Caki2 (cell line): ENCODE measurements at regions not wholly inside any gene's neighbourhood (a gene's known extent, or its start where the extent isn't known, plus 50 kb on each side); places are given as distances from the start of the nearest gene placed in this dataset.

ENCODE experiments used
- DNase-seq: peaks from one replicate; pipeline ENCODE4 v3.0.0-alpha.2; 2015; ENCODE audit warnings: low read depth
- in situ Hi-C: cut with HindIII; loops from 2 replicates; pipeline ENCODE4 v1.10.0; 2016; ENCODE audit warnings: low sequenced_read_pairs, low pct_unique_long_range_greater_than_20kb, mixed read lengths

DNA sequence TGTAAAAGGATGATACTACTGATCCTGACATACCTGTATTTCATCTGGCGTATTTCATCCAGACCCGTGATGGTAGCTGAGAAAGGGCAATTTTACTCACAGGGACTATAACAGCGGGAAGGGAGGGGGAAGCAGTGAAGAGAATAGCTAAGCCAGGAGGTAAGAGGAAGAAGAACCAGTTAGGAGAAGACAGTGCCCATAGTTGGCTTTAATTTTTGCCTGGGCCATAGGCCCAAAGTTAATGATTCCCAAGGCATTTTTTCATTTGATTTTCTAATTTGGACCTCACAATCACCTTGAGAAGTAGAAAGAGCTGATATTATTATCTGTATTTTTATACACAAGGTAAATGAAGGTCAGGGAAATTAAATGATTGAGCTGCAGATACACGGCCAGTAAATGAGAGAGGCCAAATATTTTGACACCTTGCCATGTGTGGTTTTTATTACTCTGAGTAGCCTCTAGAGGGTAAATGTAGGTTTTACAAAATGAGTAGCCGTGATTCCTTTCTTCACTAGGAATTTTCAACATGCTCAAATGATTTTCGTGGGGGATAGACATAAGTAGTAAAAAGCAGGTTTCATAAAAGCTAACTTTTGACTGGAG lies 382.2 kb downstream of the FUT8 start:
- in situ Hi-C loops = no loop called here
- DNase-seq = no peak

DNA sequence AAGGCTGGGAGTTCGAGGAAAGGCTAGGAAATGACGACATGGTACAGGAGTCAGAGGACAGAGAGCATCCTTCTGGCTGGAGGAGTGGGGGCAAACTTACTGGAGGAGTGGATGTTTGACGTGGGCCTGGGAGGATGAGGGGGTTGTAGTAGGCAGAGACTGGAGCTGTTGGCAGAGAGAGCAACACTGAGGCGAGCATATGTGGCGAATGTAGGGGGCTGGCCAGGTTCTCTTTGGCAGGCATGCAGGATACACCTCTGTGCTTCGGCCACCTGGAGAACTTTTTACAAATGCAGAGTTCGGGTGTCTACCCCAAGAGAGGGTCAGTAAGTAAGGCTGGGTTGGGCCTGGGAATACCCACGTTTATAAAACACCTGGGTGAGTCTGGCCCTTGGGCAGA lies 385.7 kb downstream of the FUT8 start:
- in situ Hi-C loops = no loop called here
- DNase-seq = no peak

DNA sequence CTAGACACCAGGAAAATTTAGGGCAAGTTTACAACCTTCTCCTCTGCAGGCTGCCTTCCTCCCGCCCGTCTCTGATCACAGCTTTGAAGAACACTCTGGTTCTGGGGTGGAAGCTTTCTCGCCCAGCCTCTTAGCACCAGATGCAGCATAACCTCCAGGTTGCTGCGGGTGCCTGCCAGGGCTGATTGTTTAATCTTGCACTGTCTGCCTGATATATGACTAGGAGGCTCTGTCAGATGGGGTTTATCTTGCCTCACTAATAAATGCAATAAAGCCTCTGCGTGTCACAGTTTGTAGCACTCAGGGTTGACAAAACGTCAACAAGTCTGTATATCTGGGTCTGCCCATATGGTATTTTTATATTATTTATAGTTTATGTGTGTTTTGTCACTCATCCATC lies 388.2 kb downstream of the FUT8 start:
- in situ Hi-C loops = no loop called here

DNA sequence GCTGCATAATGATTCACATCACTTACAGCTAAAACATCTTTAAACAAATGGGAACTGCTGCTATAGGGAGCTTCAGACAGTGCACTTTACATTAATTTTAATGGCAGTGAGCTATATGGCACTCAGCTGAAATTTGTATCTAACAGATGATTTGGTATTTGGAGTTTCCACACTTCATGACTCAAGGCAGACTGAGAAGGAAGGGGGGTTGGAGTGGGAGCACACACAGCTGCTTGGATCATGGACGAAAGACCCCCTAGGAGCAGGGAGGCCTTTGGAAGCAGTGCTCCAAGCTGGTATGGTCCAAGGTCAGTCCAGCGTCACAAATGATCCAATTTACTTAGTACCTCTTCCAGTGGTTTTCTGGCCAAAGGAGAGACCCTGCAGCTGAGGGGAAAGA lies 389.7 kb downstream of the FUT8 start:
- no peak for DNase-seq
- in situ Hi-C loops = no loop called here

More for the DNA sequence above, 388.2 kb downstream of the FUT8 start:
- DNase-seq = no peak

DNA sequence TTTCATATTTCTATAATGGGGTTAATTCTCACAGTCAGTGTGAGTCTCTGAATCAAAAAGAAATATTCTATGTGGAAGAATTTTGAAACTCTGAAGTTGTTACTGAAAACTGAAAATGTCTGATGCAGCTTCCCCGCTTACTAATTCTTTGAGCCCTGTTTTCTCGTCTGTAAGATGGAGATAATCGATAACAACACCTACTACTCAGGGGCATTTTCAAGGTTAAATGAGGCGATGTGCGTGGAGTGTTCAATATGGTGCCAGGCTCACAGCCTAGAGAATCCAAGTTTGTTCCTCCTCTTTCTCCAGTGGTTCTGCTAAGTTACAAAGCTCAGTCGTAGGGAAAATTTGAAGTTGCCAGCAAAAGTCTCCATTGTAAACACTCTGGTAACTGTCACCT lies 391.4 kb downstream of the FUT8 start:
- DNase-seq = no peak
- in situ Hi-C loops = no loop called here

DNA sequence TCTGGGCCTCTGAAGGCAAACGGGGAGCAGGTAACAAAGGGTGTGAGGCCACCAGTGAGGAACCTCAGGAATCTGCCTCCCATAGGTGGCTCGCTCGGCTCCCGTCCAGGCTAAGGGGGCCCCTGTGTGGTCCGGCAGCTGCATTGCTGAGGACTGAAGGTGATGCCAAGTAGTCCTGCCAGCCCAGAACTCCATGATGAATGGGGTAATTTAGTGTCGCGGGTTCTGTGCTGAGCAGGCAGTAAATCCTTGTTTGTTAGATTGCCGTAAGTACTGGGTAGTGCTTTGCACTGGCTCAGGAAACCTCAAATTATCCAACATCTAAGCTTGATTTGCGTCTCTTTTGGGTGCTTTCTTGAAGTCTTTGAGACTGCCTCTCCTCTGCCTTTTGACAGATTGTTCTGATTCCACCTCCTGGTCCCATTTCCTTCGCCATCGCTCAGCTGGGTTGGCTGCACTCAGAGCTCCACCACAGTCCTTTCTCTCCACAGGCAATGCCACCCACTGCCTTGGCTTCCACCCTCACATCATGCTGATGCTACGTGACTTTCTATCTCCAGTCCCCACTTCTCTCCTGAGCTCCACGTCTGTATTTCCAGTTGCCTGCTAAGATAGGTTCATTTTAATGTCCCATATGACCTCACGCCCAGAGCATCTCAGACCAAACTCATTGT lies 392.0 kb downstream of the FUT8 start:
- no peak for DNase-seq
- in situ Hi-C loops = no loop called here

DNA sequence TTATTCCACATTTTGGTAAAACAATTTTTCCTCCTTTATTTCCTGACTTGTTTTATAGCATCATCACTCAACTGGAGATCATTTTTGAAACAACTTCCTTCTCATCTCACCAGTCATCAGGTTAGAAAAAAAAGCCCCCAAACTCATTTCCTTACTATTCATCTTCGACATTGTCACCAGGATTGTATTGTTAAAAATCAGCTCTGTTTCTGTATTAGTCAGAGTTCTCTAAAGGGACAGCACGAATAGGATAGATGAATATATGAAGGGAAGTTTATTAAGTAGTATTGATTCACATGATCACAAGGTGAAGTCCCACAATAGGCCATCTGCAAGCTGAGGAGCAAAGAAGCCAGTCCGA lies 392.6 kb downstream of the FUT8 start:
- no peak for DNase-seq
- in situ Hi-C loops = no loop called here

DNA sequence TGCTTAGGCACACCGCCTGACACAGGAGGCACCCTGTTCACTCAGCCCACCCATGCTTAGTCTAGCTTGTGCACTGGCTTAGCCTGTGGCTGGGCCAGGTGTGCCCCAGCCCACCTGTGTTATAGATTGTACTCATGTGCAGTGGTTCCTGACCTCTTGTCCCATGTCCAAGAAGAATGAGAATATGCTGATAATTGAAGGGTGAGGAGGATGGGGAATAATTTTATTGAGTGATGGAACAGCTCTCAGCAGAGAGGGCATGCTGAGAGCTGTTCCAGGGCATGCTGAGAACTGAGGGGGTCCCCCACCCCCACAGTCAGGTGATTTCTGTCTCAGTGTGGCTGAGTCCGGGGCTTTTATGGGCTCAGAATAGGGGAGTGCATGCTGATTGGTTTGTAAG lies 395.9 kb downstream of the FUT8 start:
- in situ Hi-C loops = no loop called here
- DNase-seq = no peak

DNA sequence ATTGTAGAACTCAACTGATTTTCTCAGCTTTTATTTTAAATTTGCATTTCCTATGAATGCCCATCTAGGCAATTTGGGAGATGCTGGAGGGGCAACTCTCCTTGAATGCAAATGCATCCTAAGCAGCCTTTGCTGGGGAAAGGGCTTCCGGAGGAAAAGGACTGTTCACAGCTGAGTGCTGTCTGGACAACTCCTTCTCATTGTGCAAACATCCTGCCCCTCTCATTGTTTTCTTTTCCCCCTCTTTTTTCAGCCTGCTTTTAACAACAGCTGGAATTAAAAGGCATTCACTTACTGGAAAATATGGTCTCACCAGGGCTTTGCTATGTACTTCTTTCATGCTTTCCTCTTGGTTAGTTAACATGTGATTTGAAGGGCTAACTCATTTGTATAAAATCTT lies 397.8 kb downstream of the FUT8 start:
- in situ Hi-C loops = no loop called here
- DNase-seq = no peak

DNA sequence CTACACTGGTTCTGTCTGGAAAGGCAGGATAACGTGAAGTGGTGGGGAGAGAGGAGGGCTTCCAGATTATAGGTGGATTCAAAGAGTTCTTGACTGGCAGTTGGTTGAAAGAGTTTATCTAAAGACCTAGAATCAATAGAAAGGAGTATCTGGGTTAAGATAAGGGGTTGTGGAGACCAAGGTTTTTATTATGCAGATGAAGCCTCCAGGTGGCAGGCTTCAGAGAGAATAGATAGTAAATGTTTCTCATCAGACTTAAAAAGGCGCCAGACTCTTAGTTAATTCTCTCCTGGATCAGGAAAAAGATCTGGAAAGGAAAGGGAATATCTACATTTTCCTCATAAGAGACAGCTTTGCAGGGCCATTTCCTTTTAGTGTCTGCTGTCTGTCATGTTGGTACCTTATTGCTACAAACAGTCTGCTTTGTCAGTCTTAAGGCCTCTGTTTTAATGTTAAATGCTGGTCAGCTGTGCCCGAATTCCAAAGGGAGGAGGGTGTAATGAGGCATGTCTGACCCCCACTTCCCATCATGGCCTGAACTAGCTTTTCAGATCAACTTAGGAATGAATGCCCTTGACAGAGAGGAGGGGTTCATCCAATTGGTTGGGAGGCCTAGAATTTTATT lies 401.3 kb downstream of the FUT8 start:
- no peak for DNase-seq
- in situ Hi-C loops = no loop called here

DNA sequence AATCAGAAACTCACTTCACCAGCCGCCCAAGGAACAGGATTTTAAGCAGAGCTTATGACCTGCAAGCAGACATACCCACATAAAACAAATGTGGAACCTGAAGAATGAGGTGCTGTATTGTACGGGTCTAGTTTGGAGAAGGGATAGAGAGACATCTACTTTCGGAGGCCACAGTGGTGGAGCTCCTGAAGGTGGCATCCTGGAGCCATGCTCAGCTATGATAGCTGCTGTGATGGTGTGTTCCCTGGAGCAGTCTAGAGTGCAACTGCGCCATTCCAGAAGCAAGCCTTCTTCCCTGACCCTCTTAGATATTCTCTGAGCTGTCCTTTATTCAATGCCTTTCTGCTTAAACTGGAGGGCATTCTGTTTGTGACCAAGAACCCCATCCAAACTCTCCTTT lies 402.6 kb downstream of the FUT8 start:
- in situ Hi-C loops = no loop called here
- no peak for DNase-seq

DNA sequence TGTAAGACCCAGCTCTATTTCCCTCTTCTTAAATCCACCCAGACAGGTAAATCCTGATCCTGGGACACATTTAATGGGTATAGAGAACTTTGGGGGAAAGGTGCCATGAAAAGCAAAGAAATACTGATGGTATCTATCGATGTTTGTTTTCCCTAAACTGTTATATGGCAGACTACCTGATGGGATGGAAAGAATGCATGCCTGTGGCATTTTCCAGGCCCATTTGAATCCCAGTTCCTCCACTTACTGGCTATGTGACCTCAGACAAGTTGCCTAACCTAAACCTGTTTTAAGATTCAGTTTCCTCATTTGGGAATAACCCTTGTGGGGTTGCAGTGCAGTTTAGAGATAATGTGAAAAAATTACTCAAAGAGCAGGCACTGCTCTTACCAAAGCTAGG lies 404.5 kb downstream of the FUT8 start:
- no peak for DNase-seq
- in situ Hi-C loops = no loop called here

DNA sequence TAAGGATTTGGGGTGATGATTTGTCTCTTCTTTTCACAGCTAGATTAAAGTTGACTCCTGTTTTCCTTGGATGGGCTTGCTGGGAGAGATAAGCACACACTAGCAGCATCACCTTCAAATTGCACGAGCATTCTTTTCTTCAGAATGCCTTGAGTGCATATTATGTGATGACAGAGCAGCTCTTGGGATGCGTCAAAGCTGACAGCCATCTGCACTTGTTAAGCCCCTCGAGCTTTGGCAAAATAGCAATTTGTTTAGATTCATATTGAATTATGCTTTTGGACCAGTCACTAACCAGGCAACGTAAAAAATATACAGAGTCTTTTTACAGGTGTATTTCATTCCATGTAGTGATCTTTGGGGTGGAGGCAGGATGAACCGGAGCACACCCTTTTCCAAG lies 407.0 kb downstream of the FUT8 start:
- in situ Hi-C loops = no loop called here
- no peak for DNase-seq

DNA sequence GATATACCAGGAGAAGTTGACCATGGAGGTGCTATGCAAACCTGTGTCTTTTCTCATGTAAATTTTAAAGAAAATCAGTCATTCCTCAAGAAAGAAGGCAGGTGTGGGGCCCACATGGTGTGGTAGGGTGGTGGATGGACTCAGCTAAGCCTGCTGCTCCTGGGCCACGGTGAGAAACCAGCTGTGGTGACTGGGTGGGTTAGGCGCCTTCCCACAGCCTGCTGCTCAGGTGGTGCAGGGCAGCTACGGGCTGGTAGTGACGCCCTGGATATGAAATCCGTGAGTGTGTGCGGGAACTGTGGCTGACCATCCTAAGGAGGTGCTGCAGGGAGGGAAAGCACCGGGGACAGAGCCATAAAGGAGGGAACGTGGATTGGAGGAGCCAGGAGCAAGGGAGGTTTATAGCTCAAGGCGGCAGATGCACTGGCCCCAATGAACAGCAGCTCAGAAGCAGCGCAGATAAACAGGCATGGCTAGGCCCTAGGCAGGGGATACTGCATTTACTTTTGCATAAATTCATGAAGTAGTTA lies 408.8 kb downstream of the FUT8 start:
- DNase-seq = no peak
- in situ Hi-C loops = no loop called here

DNA sequence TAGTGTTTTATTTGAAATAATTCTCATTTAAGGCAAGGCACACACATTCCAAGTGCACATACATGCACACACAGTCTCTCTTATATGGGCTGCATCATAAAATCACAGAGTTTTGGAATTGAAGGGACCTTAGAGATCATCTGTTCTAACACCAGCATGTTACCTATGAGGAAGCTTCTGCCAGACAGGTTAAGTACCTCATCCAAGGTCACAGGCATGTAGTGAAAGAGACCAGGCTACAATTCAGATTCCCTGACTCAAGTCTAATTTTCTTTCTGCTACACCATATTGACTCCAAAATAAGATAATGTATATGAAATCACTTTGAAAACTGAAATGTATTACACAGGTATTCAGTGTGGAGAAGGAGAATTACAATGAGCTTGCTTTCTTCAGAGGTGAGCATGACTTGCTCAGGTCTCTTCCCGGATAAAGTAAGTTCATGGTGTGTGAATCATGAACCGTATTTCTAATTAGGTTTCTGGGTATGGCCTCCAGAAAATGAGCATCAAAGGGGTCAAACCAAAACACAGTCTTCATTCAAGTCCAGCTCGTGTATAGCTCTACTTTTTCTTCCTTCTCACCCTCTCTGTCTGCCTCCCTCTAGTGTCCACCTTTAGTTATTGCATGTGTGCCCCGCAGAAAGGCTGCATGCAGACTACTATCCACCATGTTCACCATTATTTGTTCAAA lies 411.9 kb downstream of the FUT8 start:
- peak; percentile 58 for DNase-seq
- in situ Hi-C loops = no loop called here

DNA sequence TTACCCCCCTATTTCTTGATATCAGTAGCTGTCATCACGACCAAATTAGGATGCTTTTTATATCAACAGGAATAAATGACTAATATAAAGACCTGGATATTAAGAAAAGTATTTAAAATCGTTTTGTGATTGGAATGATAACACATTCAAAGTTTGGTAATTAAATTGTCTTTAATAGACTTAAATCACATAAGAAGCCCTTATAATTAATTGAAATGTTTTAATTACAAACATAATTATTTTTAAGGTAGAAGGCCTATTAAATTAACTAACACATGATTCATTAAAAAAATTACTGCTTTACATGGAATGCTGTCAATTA lies 412.4 kb downstream of the FUT8 start:
- in situ Hi-C loops = no loop called here
- DNase-seq = no peak

DNA sequence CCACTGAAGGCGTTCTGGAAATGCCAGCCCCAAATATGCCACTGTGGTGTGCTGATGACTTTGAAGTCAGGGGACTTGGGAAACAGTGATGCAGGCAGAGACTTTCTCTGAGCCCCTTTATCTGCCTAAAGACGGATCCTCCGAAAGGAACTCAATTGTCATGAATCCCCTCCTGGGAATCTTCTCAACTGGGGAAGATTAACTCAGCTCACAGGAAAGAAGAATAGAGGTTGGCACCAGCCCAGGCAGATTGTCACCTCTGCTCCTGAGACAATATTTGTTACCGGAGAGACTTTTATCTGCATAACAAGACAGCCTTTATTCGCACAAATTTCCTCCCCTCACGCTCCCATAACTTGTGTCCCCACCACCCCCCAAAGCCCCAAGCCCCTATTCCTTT lies 414.4 kb downstream of the FUT8 start:
- in situ Hi-C loops = no loop called here
- no peak for DNase-seq

DNA sequence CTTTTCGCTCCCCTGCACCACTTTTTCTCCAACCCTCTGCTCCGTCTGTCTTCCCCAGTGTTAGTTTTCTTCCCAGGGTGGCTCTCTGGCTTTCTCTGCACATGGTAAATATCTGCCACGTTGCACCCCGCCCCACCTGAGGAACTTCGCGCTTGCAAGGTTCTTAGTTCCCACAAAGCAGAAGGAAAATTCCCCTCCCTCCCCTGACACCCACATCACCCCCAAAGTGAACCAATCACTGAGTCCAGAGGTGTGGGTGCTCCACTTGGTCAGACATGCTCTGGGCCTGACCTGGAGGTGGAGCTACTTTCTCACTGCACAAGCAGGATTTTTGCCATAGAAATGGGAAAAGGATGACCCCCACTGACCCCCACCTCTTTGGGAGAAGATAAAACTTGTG lies 415.0 kb downstream of the FUT8 start:
- DNase-seq = no peak
- in situ Hi-C loops = no loop called here

DNA sequence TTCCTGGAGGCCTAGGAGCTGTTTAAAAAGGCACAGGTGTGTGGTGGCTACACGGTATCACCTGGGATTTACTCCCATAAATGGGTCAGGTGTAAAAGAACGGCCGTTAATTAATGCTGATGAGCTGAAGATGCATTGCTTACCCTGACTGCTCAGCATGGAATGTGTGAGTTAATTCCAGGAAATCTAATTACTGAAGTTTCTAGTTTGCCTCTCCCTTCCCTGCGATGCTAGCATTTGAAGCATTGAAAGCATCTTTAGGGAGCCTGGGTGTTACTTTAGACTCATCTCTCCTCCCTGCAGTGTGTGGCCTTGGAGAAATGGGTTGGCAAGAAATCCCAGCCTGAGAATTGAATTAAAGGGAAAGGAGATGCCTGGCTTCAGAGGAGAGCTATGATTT lies 415.9 kb downstream of the FUT8 start:
- DNase-seq = no peak
- in situ Hi-C loops = no loop called here
